Hepatocyte (in vitro differentiated cells): ENCODE measurements at regions not wholly inside any gene's neighbourhood (a gene's known extent, or its start where the extent isn't known, plus 50 kb on each side); places are given as distances from the start of the nearest gene placed in this dataset.

ENCODE experiments used
- DNase-seq: peaks from one replicate; pipeline ENCODE4 v3.0.0-alpha.2; 2016; ENCODE audit warnings: low spot score
- H2AFZ ChIP-seq: fragments of 200-600 bp; sonication (generic); 2 replicates; pipeline ENCODE4 v1.6.0; 2016; ENCODE audit warnings: antibody characterized with exemption, mild to moderate bottlenecking
- H3K27ac ChIP-seq: fragments of 200-600 bp; sonication (generic); 2 replicates; pipeline ENCODE4 v1.5.1; 2016; ENCODE audit warnings: mild to moderate bottlenecking
- H3K27me3 ChIP-seq: fragments of 200-600 bp; sonication (generic); 2 replicates; pipeline ENCODE4 v1.6.1; 2016
- H3K36me3 ChIP-seq: fragments of 200-600 bp; sonication (generic); replicated peaks from 2 replicates; pipeline ENCODE4 v1.5.1; 2016; ENCODE audit warnings: low read depth; ENCODE audit not compliant: insufficient read depth
- H3K4me1 ChIP-seq: fragments of 200-600 bp; sonication (generic); 2 replicates; pipeline ENCODE4 v1.5.1; 2016; ENCODE audit warnings: mild to moderate bottlenecking, moderate library complexity; ENCODE audit not compliant: insufficient read depth
- H3K4me2 ChIP-seq: fragments of 200-600 bp; sonication (generic); 2 replicates; pipeline ENCODE4 v1.6.0; 2016
- H3K4me3 ChIP-seq: fragments of 200-600 bp; sonication (generic); 2 replicates; pipeline ENCODE4 v1.5.1; 2016; ENCODE audit warnings: mild to moderate bottlenecking
- H3K79me2 ChIP-seq: fragments of 200-600 bp; sonication (generic); 2 replicates; pipeline ENCODE4 v1.6.0; 2017; ENCODE audit warnings: mild to moderate bottlenecking
- H3K9me2 ChIP-seq: fragments of 200-600 bp; sonication (generic); replicated peaks from 2 replicates; pipeline ENCODE4 v1.6.0; 2017; ENCODE audit warnings: mild to moderate bottlenecking; ENCODE audit not compliant: insufficient read depth
- H3K9me3 ChIP-seq: fragments of 200-600 bp; sonication (generic); 2 replicates; pipeline ENCODE4 v1.5.1; 2016; ENCODE audit warnings: low read depth, mild to moderate bottlenecking
- H4K20me1 ChIP-seq: fragments of 200-600 bp; sonication (generic); 2 replicates; pipeline ENCODE4 v1.6.0; 2016; ENCODE audit warnings: mild to moderate bottlenecking; ENCODE audit not compliant: insufficient read depth, poor library complexity, severe bottlenecking
- CTCF ChIP-seq: fragments of 200-600 bp; sonication (generic); IDR thresholded peaks from 2 replicates; pipeline ENCODE4 v1.5.1; 2016; ENCODE audit warnings: antibody characterized with exemption, mild to moderate bottlenecking; ENCODE audit not compliant: poor library complexity
- EZH2 ChIP-seq: fragments of 200-600 bp; sonication (generic); IDR thresholded peaks from 2 replicates; pipeline ENCODE4 v1.6.1; 2016; ENCODE audit warnings: antibody characterized with exemption, mild to moderate bottlenecking, borderline replicate concordance
- EZH2phosphoT487 ChIP-seq: fragments of 200-600 bp; sonication (generic); IDR thresholded peaks from one replicate; pipeline ENCODE4 v1.6.1; 2018; ENCODE audit warnings: antibody characterized with exemption, mild to moderate bottlenecking, low read depth, moderate library complexity; ENCODE audit not compliant: unreplicated experiment, severe bottlenecking
- WGBS: methylation state at CpG from one replicate; pipeline ENCODE4 v1.1.6; 2016; ENCODE audit warnings: low lambda C conversion rate; ENCODE audit errors: missing lambda C conversion rate; 5-methylcytosine and 5-hydroxymethylcytosine counted together

GRCh38 chr21:19864476-19864875, 1133.7 kb upstream of the NCAM2 start:
- H3K4me3 ChIP-seq = no peak overlapping the region
- WGBS = 88% methylated on average over 2 of the region's 2 CpGs

GRCh38 chr21:19870682-19871081, 1127.5 kb upstream of the NCAM2 start:
- Histone ChIP-seq H3K4me2 (no peak overlapping the region), H3K9me3 (no peaks in the 10 kb centered on the region), H3K4me1 (no peaks in the 10 kb centered on the region), H3K27ac (no peak overlapping the region), H3K36me3 (no peaks in the 10 kb centered on the region), H4K20me1 (no peaks in the 10 kb centered on the region), H3K79me2 (no peaks in the 10 kb centered on the region), H3K27me3 (no peaks in the 10 kb centered on the region), H3K9me2 (no peaks in the 10 kb centered on the region), H2AFZ (no peak overlapping the region), H3K4me3 (no peak overlapping the region)
- no peak for DNase-seq
- TF ChIP-seq CTCF (no peak), EZH2 (no peak), EZH2phosphoT487 (no peak)
- 91% methylated on average over 2 of the region's 2 CpGs for WGBS

More at GRCh38 chr21:19864476-19864875, 1133.7 kb upstream of the NCAM2 start:
- no peaks in the 10 kb centered on the region for H3K9me3 ChIP-seq
- no peak overlapping the region for H3K27ac ChIP-seq
- H3K9me2 ChIP-seq = no peaks in the 10 kb centered on the region
- TF ChIP-seq EZH2phosphoT487 (no peak), CTCF (no peak)
- no peaks in the 10 kb centered on the region for H3K36me3 ChIP-seq
- H3K27me3 ChIP-seq = no peaks in the 10 kb centered on the region
- H2AFZ ChIP-seq = no peak overlapping the region
- no peak for DNase-seq
- H4K20me1 ChIP-seq = no peaks in the 10 kb centered on the region
- H3K79me2 ChIP-seq = no peaks in the 10 kb centered on the region
- no peaks in the 10 kb centered on the region for H3K4me1 ChIP-seq
- H3K4me2 ChIP-seq = no peak overlapping the region

GRCh38 chr21:19874521-19874920, 1123.7 kb upstream of the NCAM2 start:
- TF ChIP-seq CTCF = no peak
- no peak for TF ChIP-seq EZH2
- TF ChIP-seq EZH2phosphoT487 = no peak
- no peak overlapping the region for H3K4me2 ChIP-seq
- no peaks in the 10 kb centered on the region for H3K27me3 ChIP-seq
- H3K9me3 ChIP-seq = no peaks in the 10 kb centered on the region
- no peaks in the 10 kb centered on the region for H3K79me2 ChIP-seq
- H3K9me2 ChIP-seq = no peaks in the 10 kb centered on the region
- no peak overlapping the region for H2AFZ ChIP-seq
- H4K20me1 ChIP-seq = no peaks in the 10 kb centered on the region
- WGBS = 91% methylated on average over 2 of the region's 2 CpGs
- no peaks in the 10 kb centered on the region for H3K36me3 ChIP-seq
- no peak for DNase-seq
- H3K4me3 ChIP-seq = no peak overlapping the region
- H3K27ac ChIP-seq = no peak overlapping the region
- no peaks in the 10 kb centered on the region for H3K4me1 ChIP-seq

GRCh38 chr21:19878133-19878532, 1120.1 kb upstream of the NCAM2 start:
- Histone ChIP-seq H3K9me3 (no peaks in the 10 kb centered on the region), H2AFZ (no peak overlapping the region), H3K4me1 (no peaks in the 10 kb centered on the region), H3K36me3 (no peaks in the 10 kb centered on the region), H3K27ac (no peak overlapping the region), H4K20me1 (no peaks in the 10 kb centered on the region), H3K79me2 (no peaks in the 10 kb centered on the region), H3K9me2 (no peaks in the 10 kb centered on the region), H3K4me2 (no peak overlapping the region), H3K27me3 (no peaks in the 10 kb centered on the region), H3K4me3 (no peak overlapping the region)
- WGBS = 94% methylated on average over 3 of the region's 3 CpGs
- no peak for TF ChIP-seq EZH2phosphoT487
- no peak for TF ChIP-seq CTCF
- TF ChIP-seq EZH2 = no peak
- no peak for DNase-seq
